Epithelial cell of esophagus (primary cell): ENCODE measurements at regions not wholly inside any gene's neighbourhood (a gene's known extent, or its start where the extent isn't known, plus 50 kb on each side); places are given as distances from the start of the nearest gene placed in this dataset.

ENCODE experiments used
- DNase-seq: peaks from one replicate; pipeline ENCODE4 v3.0.0; 2010; ENCODE audit warnings: low read depth
- H3K4me3 ChIP-seq: 2 replicates; pipeline ENCODE4 v1.5.1; 2011; ENCODE audit warnings: mild to moderate bottlenecking, low read length, control low read depth
- TF ChIP-seq, protein P1 (sequence below): IDR thresholded peaks from 2 replicates; pipeline ENCODE4 v1.5.1; 2011; ENCODE audit warnings: low read depth, mild to moderate bottlenecking, low read length, control low read depth, inconsistent platforms; ENCODE audit not compliant: insufficient read depth; ENCODE audit errors: missing control alignments

DNA sequence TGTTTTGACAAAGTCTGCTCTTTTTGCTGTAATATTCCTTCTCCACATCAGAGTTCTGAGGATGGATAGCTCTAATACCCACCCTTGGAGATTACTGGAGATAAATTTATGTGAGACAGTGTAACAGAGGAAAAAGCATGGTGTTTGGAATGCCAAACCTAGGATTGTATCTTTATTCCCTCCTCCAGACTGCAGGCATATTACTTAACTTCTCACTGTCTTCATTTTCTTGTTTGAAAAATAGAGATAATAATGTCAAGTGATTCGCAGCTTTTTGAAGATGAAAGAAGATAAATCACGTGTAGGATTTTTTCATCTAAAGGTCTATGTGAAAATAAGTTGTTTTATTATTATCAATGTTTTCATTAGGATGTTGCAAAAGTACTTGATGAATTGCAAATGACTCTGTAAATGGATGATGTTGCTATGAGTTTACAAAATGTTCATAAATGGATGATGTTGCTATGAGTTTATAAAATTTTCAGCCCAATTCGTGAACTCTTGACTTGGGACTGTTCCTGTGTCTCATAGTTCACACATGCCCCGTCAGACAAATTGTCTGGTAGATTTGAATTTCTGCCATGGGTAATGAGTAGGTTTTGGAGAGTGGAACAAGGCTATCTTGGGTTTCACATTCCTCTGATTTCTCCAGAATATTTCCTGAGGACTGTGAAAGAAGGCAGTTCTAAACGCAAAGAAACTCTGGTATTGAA is 113.1 kb upstream of the IGFBP3 start:
- H3K4me3 ChIP-seq, result no peak overlapping the region
- no peak for DNase-seq
- TF ChIP-seq, protein P1, sequence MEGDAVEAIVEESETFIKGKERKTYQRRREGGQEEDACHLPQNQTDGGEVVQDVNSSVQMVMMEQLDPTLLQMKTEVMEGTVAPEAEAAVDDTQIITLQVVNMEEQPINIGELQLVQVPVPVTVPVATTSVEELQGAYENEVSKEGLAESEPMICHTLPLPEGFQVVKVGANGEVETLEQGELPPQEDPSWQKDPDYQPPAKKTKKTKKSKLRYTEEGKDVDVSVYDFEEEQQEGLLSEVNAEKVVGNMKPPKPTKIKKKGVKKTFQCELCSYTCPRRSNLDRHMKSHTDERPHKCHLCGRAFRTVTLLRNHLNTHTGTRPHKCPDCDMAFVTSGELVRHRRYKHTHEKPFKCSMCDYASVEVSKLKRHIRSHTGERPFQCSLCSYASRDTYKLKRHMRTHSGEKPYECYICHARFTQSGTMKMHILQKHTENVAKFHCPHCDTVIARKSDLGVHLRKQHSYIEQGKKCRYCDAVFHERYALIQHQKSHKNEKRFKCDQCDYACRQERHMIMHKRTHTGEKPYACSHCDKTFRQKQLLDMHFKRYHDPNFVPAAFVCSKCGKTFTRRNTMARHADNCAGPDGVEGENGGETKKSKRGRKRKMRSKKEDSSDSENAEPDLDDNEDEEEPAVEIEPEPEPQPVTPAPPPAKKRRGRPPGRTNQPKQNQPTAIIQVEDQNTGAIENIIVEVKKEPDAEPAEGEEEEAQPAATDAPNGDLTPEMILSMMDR, result no peak

DNA sequence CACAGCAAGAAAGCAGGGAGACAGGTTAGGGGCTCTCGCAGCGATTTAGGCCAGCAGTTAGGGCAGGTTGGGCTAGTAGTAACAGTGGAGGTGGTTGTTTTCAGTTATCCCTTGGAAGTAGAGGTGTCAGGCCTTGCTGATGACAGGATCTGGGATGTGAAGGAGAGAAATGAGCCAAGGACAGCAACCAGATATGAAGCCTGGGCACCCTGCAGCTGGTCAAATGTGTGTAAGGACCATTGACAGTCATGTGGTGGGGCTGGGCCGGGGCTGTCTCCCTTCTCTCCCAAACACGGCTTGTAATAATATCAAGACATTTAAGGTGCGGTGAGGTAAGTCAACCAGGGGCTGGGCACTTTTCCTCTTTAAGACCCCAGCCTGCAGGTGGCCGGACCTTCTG is 112.5 kb upstream of the IGFBP3 start:
- no peak overlapping the region for H3K4me3 ChIP-seq
- no peak for DNase-seq
- TF ChIP-seq, protein P1, result no peak

DNA sequence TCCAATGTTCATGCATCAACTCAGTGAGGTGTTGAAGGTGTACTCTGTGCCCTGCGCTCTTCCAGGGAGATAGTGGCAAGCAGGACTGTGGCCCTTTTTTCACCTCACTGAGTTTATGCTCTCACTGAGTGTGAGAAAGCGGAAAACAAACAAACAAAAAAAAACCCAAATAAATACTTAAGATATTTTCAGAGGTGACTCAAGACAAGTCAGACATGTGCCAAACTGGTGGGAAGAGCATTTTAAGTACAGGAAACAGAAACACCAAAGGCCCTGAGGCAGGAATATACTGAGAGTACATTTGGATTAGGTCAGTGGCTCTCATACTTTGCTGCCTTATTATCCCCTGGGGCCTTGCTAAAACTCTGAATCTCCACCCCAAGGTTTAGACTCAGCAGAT is 111.9 kb upstream of the IGFBP3 start:
- no peak overlapping the region for H3K4me3 ChIP-seq
- TF ChIP-seq, protein P1, result no peak
- DNase-seq, result peak; percentile 86

DNA sequence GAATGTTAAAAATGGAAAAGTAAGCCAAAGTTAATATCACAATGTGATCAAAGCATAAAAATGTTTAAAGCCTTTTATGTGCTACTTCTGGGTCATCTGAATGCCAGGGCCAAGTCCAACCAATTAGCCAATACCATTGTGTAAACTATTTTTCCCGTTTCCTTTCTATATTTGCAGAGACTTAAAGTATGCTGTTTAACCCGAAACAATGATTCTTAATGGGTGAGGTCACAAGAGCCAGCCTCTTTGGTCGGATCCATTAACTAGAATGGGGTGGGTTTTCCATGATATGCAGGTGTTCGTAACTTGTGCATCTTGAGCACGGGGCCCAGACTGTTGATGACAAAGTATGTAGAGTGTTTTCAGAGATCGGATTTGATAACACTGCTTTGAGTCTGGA is 111.3 kb upstream of the IGFBP3 start:
- DNase-seq, result no peak
- TF ChIP-seq, protein P1, result no peak
- H3K4me3 ChIP-seq, result no peak overlapping the region

DNA sequence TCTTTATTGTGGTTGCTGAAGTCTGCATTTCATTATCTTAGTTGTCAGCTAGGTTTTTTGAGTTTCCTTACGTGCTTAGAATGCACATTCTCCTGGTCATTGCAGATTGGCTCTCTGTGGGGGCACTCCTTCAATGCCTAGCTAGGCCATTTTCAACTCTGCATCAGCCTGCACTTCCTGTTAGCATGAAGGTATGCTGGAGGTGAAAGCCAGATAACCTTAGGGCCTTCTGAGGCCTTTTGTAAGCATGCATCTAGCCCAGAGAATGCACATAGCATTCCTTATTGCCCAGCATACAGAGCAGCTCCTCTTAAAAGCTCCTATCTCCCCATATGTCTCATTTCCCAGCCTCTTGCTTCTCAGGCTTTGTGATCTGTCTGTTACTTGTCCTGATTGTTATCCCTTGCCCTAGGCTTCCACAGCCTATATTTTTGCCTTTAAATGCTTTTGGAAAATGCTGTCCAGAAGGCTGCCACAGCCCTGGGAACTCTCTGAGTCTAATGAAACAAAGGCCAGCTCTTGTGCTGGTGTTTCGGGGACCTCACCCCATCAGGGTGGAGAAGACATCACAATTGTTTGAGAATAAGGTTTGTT is 108.1 kb upstream of the IGFBP3 start:
- DNase-seq, result no peak
- TF ChIP-seq, protein P1, result no peak

DNA sequence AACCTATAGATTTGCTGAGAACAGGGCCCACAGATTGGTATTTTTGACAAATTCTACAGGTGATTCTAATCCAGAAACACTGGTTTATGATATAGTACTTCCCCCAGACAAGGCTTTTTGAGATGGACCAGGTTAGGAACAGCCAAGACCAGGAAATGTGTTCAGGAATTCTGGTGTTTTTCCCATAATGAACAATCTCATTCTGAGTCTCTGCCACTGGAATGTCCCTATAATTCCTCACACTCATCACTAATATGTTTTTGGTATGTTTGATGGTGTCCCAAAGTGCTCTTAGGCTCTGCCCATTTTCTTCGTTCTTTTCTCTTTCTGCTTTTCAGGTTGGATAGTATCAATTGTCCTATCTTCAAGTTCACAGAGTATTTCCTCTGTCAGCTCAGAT is 107.2 kb upstream of the IGFBP3 start:
- no peak overlapping the region for H3K4me3 ChIP-seq
- TF ChIP-seq, protein P1, result no peak
- no peak for DNase-seq

More for the DNA sequence above, 108.1 kb upstream of the IGFBP3 start:
- H3K4me3 ChIP-seq, result no peak overlapping the region

DNA sequence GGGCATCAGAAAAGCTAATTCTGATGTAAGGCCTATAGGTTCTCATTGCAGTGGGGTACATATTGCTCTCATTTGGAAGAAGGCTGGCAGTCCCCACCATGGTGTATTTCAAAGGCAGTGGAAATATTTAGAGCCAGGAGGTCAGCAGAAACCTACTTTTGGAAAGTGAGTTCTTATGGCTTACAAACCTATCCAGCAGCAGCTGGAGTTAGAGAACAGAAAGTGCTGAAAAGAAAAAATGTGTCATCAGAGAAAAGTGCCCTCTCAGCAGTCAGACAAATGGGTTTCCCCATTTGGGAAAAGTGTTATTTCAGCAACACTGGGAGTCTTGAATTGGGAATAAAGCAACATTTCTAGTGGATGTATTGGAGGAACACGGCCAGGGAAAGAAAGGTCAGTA is 105.7 kb upstream of the IGFBP3 start:
- TF ChIP-seq, protein P1, result no peak
- DNase-seq, result no peak
- no peak overlapping the region for H3K4me3 ChIP-seq
